Gastrocnemius medialis (tissue), 4 donors: ENCODE measurements at regions not wholly inside any gene's neighbourhood (a gene's known extent, or its start where the extent isn't known, plus 50 kb on each side); places are given as distances from the start of the nearest gene placed in this dataset.

Experiments
- CTCF ChIP-seq, 5 experiments: fragments of 450-650 bp in 3 of 5; fragments of 200-600 bp in 2 of 5; sonication (generic) in 2 of 5; IDR thresholded peaks in 4 of 5; conservative IDR thresholded peaks in 1 of 5; 1 replicate in 4 of 5; 2 replicates in 1 of 5; pipeline ENCODE4 v1.5.1; 2016 to 2019; ENCODE audit warnings: antibody characterized with exemption in 5 of 5, mild to moderate bottlenecking in 3 of 5, moderate library complexity in 3 of 5
- POLR2A ChIP-seq, 2 donors: fragments of 450-650 bp; IDR thresholded peaks; one replicate each; pipeline ENCODE4 v1.6.1; 2017; ENCODE audit warnings: antibody characterized with exemption in 2 of 2, mild to moderate bottlenecking in 2 of 2, moderate library complexity in 2 of 2

GRCh38 chr22:48548391-48548790 lies 1279.3 kb downstream of the BRD1 start:
- TF ChIP-seq CTCF (IDR thresholded peaks at IDR 0.05 in 4 of 5, conservative IDR thresholded peaks at IDR 0.05 in 1 of 5), result no peak
- no peak for TF ChIP-seq POLR2A (IDR thresholded peaks at IDR 0.05)
